GM12875 (cell line): ENCODE measurements at regions not wholly inside any gene's neighbourhood (a gene's known extent, or its start where the extent isn't known, plus 50 kb on each side); places are given as distances from the start of the nearest gene placed in this dataset.
"Not testable (repeated sequence)": the region's sequence is repeated elsewhere in the genome, so short reads cannot be mapped to it uniquely, and the experiment has no call there.

Source experiments
- H3K4me3 ChIP-seq: one replicate; pipeline ENCODE4 v1.5.1; 2011; ENCODE audit warnings: low read depth, low read length, control low read depth
- CTCF ChIP-seq: IDR thresholded peaks from 2 replicates; pipeline ENCODE4 v1.5.1; 2011; ENCODE audit warnings: low read depth, mild to moderate bottlenecking, control low read depth, inconsistent platforms, low read length, moderate library complexity, borderline replicate concordance; ENCODE audit not compliant: insufficient read depth

- no peak overlapping the region for H3K4me3 ChIP-seq
- TF ChIP-seq CTCF, result no peak
Measured at GRCh38 chrX:130467936-130468335, 66.1 kb downstream of the RBMX2 start.

GRCh38 chrX:130468395-130468923, 66.7 kb downstream of the RBMX2 start:
- TF ChIP-seq CTCF, result no peak
- no peak overlapping the region for H3K4me3 ChIP-seq

- no peak overlapping the region for H3K4me3 ChIP-seq
- no peak for TF ChIP-seq CTCF
Measured at GRCh38 chrX:130482871-130483270, 81.1 kb downstream of the RBMX2 start.

- no peak overlapping the region for H3K4me3 ChIP-seq
- no peak for TF ChIP-seq CTCF
Measured at GRCh38 chrX:130485870-130486269, 84.1 kb downstream of the RBMX2 start.

- not testable (repeated sequence) for H3K4me3 ChIP-seq
Measured at GRCh38 chrX:130495502-130495901, 93.7 kb downstream of the RBMX2 start.

- no peak overlapping the region for H3K4me3 ChIP-seq
- no peak for TF ChIP-seq CTCF
Measured at GRCh38 chrX:130497531-130497930, 95.7 kb downstream of the RBMX2 start.

GRCh38 chrX:130498653-130499274, 97.0 kb downstream of the RBMX2 start:
- no peak overlapping the region for H3K4me3 ChIP-seq
- no peak for TF ChIP-seq CTCF
